ENCODE measurements at regions not wholly inside any gene's neighbourhood (a gene's known extent, or its start where the extent isn't known, plus 50 kb on each side); places are given as distances from the start of the nearest gene placed in this dataset.
"Not testable (repeated sequence)": the region's sequence is repeated elsewhere in the genome, so short reads cannot be mapped to it uniquely, and the experiment has no call there.

DNA sequence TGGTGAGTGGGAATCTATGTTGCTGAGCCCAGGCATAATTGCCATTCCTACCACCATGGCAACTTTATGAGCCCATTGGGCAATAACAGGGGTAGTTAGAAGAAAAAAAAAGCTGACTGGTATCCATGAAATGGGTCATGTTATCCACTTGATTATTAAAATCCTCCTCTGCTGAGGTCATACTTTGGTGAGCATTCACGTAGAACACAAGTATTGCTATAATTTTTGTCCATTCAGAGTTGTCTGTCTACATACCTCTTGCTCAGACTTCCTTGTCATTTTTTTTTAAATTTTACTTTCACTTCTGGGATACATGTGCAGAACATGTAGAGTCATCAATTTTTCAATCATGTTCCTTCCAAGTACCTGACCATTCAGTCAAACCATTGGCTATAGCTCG, 780.8 kb upstream of the ARRDC3 start:
- DNase-seq (ENCODE audit: low spot score, unreplicated experiment), result no peak
- no peaks in the 10 kb centered on the region for H3K36me3 Mint-ChIP-seq (ENCODE audit: insufficient read depth)
- TF ChIP-seq, protein P1, sequence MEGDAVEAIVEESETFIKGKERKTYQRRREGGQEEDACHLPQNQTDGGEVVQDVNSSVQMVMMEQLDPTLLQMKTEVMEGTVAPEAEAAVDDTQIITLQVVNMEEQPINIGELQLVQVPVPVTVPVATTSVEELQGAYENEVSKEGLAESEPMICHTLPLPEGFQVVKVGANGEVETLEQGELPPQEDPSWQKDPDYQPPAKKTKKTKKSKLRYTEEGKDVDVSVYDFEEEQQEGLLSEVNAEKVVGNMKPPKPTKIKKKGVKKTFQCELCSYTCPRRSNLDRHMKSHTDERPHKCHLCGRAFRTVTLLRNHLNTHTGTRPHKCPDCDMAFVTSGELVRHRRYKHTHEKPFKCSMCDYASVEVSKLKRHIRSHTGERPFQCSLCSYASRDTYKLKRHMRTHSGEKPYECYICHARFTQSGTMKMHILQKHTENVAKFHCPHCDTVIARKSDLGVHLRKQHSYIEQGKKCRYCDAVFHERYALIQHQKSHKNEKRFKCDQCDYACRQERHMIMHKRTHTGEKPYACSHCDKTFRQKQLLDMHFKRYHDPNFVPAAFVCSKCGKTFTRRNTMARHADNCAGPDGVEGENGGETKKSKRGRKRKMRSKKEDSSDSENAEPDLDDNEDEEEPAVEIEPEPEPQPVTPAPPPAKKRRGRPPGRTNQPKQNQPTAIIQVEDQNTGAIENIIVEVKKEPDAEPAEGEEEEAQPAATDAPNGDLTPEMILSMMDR (IDR thresholded peaks at IDR 0.05; ENCODE audit: unreplicated experiment), result no peak
- H3K4me3 Mint-ChIP-seq (ENCODE audit: low read depth), result no peak overlapping the region
- H3K9me3 Mint-ChIP-seq (ENCODE audit: low read depth), result no peaks in the 10 kb centered on the region
- no peaks in the 10 kb centered on the region for H3K4me1 Mint-ChIP-seq (ENCODE audit: low read depth)
- H3K27me3 Mint-ChIP-seq, result no peaks in the 10 kb centered on the region
- no peak overlapping the region for H3K27ac Mint-ChIP-seq

GRCh38 chr5:92147798-92148197, 764.7 kb upstream of the ARRDC3 start:
- no peak overlapping the region for H3K4me3 Mint-ChIP-seq (ENCODE audit: low read depth)
- H3K4me1 Mint-ChIP-seq (ENCODE audit: low read depth), result peaks cover 34% of the 10 kb centered on the region
- TF ChIP-seq, protein P1 (IDR thresholded peaks at IDR 0.05; ENCODE audit: unreplicated experiment), result no peak
- H3K36me3 Mint-ChIP-seq (ENCODE audit: insufficient read depth), result no peaks in the 10 kb centered on the region
- peak overlapping the region; percentile 69 for H3K27ac Mint-ChIP-seq
- no peak for DNase-seq (ENCODE audit: low spot score, unreplicated experiment)
- H3K27me3 Mint-ChIP-seq, result no peaks in the 10 kb centered on the region
- H3K9me3 Mint-ChIP-seq (ENCODE audit: low read depth), result no peaks in the 10 kb centered on the region

DNA sequence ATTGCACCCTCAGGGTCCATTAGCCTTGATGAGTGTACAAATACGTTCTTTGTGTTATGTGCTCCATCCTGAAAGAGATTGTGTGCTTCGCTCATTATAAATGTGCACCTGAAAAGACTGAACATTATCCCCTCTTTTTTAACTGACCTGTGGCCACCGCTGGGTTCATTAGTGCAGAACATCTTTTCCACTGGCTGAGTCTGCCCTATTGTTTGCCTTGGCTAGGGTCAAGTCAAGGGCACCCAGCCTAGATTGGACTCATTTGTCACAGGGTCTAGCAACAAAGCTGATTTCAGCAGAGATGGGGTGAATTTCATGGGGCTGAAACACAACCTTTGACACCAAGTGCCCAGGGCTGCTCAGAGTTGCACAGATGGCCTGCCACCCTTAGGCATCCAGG, 764.1 kb upstream of the ARRDC3 start:
- Mint-ChIP-seq H3K9me3 (ENCODE audit: low read depth) (no peaks in the 10 kb centered on the region), H3K4me3 (ENCODE audit: low read depth) (no peak overlapping the region), H3K4me1 (ENCODE audit: low read depth) (peaks cover 34% of the 10 kb centered on the region), H3K27me3 (no peaks in the 10 kb centered on the region), H3K36me3 (ENCODE audit: insufficient read depth) (no peaks in the 10 kb centered on the region), H3K27ac (peak overlapping the region; percentile 69)
- DNase-seq (ENCODE audit: low spot score, unreplicated experiment), result no peak
- TF ChIP-seq, protein P1 (IDR thresholded peaks at IDR 0.05; ENCODE audit: unreplicated experiment), result no peak

- Mint-ChIP-seq H3K36me3 (ENCODE audit: insufficient read depth) (no peaks in the 10 kb centered on the region), H3K27me3 (no peaks in the 10 kb centered on the region), H3K9me3 (ENCODE audit: low read depth) (no peaks in the 10 kb centered on the region), H3K27ac (no peak overlapping the region), H3K4me1 (ENCODE audit: low read depth) (peaks cover 34% of the 10 kb centered on the region), H3K4me3 (ENCODE audit: low read depth) (no peak overlapping the region)
- no peak for DNase-seq (ENCODE audit: low spot score, unreplicated experiment)
- TF ChIP-seq, protein P1 (IDR thresholded peaks at IDR 0.05; ENCODE audit: unreplicated experiment), result no peak
Measured at GRCh38 chr5:92145852-92146251, 762.7 kb upstream of the ARRDC3 start.

GRCh38 chr5:92144824-92145223, 761.7 kb upstream of the ARRDC3 start:
- TF ChIP-seq, protein P1 (IDR thresholded peaks at IDR 0.05; ENCODE audit: unreplicated experiment), result no peak
- H3K27me3 Mint-ChIP-seq, result no peaks in the 10 kb centered on the region
- no peaks in the 10 kb centered on the region for H3K36me3 Mint-ChIP-seq (ENCODE audit: insufficient read depth)
- H3K27ac Mint-ChIP-seq, result no peak overlapping the region
- H3K4me3 Mint-ChIP-seq (ENCODE audit: low read depth), result no peak overlapping the region
- H3K4me1 Mint-ChIP-seq (ENCODE audit: low read depth), result peaks cover 34% of the 10 kb centered on the region
- H3K9me3 Mint-ChIP-seq (ENCODE audit: low read depth), result no peaks in the 10 kb centered on the region
- no peak for DNase-seq (ENCODE audit: low spot score, unreplicated experiment)

GRCh38 chr5:92132294-92132908, 749.3 kb upstream of the ARRDC3 start:
- H3K4me3 Mint-ChIP-seq (ENCODE audit: low read depth); H3K36me3 Mint-ChIP-seq (ENCODE audit: insufficient read depth); H3K27ac Mint-ChIP-seq; H3K27me3 Mint-ChIP-seq; H3K4me1 Mint-ChIP-seq (ENCODE audit: low read depth); H3K9me3 Mint-ChIP-seq (ENCODE audit: low read depth); DNase-seq (ENCODE audit: low spot score, unreplicated experiment): not testable (repeated sequence)
